ENCODE measurements at regions not wholly inside any gene's neighbourhood (a gene's known extent, or its start where the extent isn't known, plus 50 kb on each side); places are given as distances from the start of the nearest gene placed in this dataset.

- TF ChIP-seq CTCF (IDR thresholded peaks at IDR 0.05): no peak
- no peak for TF ChIP-seq POLR2A (IDR thresholded peaks at IDR 0.05)
- Histone ChIP-seq H3K4me3 (no peak overlapping the region), H3K9me3 (replicated peaks in 1 of 3) (no peaks in the 10 kb centered on the region), H3K27ac (no peak overlapping the region), H3K4me1 (replicated peaks in 1 of 2) (no peaks in the 10 kb centered on the region), H3K36me3 (replicated peaks in 1 of 2) (no peaks in the 10 kb centered on the region), H3K27me3 (no peaks in the 10 kb centered on the region)
- no peak for DNase-seq
- intact Hi-C loops (cut with DNase I): no loop called here
- WGBS, 4 donors: 94 to 100% (median 96%) methylated on average over 2 of the region's 2 CpGs
These were observed 169.8 kb downstream of the LEPR start for GRCh38 chr1:65590279-65590678.

- intact Hi-C loops (cut with DNase I): no loop called here
- H3K4me1 ChIP-seq (replicated peaks in 1 of 2): no peaks in the 10 kb centered on the region
These were observed 173.0 kb downstream of the LEPR start for GRCh38 chr1:65593516-65593915.

GRCh38 chr1:65595724-65596123 lies 175.3 kb downstream of the LEPR start:
- Histone ChIP-seq H3K4me1 (replicated peaks in 1 of 2) (no peaks in the 10 kb centered on the region), H3K27ac (no peak overlapping the region), H3K36me3 (replicated peaks in 1 of 2) (no peaks in the 10 kb centered on the region), H3K9me3 (replicated peaks in 1 of 3) (no peaks in the 10 kb centered on the region), H3K27me3 (no peaks in the 10 kb centered on the region), H3K4me3 (no peak overlapping the region)
- 94 to 99% (median 96%) methylated on average over 2 of the region's 2 CpGs for WGBS, 4 donors
- DNase-seq: no peak
- intact Hi-C loops (cut with DNase I): no loop called here
- TF ChIP-seq POLR2A (IDR thresholded peaks at IDR 0.05): no peak
- TF ChIP-seq CTCF (IDR thresholded peaks at IDR 0.05): no peak

More at GRCh38 chr1:65593516-65593915, 173.0 kb downstream of the LEPR start:
- no peaks in the 10 kb centered on the region for H3K9me3 ChIP-seq (replicated peaks in 1 of 3)
- H3K36me3 ChIP-seq (replicated peaks in 1 of 2): no peaks in the 10 kb centered on the region
- no peak overlapping the region for H3K4me3 ChIP-seq
- no peaks in the 10 kb centered on the region for H3K27me3 ChIP-seq
- no peak for DNase-seq
- no peak overlapping the region for H3K27ac ChIP-seq
- no peak for TF ChIP-seq CTCF (IDR thresholded peaks at IDR 0.05)
- no peak for TF ChIP-seq POLR2A (IDR thresholded peaks at IDR 0.05)
- 85 to 94% (median 92%) methylated on average over 2 of the region's 2 CpGs for WGBS, 4 donors

- WGBS, 4 donors: 95 to 100% (median 97%) methylated on average over 2 of the region's 2 CpGs
- Histone ChIP-seq H3K27me3 (no peaks in the 10 kb centered on the region), H3K4me3 (no peak overlapping the region), H3K36me3 (replicated peaks in 1 of 2) (no peaks in the 10 kb centered on the region), H3K27ac (no peak overlapping the region), H3K9me3 (replicated peaks in 1 of 3) (no peaks in the 10 kb centered on the region), H3K4me1 (replicated peaks in 1 of 2) (no peaks in the 10 kb centered on the region)
- intact Hi-C loops (cut with DNase I): no loop called here
- TF ChIP-seq CTCF (IDR thresholded peaks at IDR 0.05) (no peak), POLR2A (IDR thresholded peaks at IDR 0.05) (no peak)
- no peak for DNase-seq
These were observed 176.3 kb downstream of the LEPR start for GRCh38 chr1:65596768-65597167.

All from adrenal gland (tissue), 9 donors.